Ovary (tissue), 7 donors: ENCODE measurements at regions not wholly inside any gene's neighbourhood (a gene's known extent, or its start where the extent isn't known, plus 50 kb on each side); places are given as distances from the start of the nearest gene placed in this dataset.
"Not testable (repeated sequence)": the region's sequence is repeated elsewhere in the genome, so short reads cannot be mapped to it uniquely, and the experiment has no call there.

Experiments
- DNase-seq, 5 donors: peaks; one replicate each; pipeline ENCODE4 v3.0.0-alpha.2; 2019 to 2020
- H3K27ac ChIP-seq, 2 donors: fragments of 200-600 bp; one replicate each; pipeline versions ENCODE4 v1.5.1 to v1.8.0; 2019 to 2022
- H3K27me3 ChIP-seq: fragments of 200-600 bp; one replicate; pipeline ENCODE4 v1.8.0; 2022
- H3K36me3 ChIP-seq: fragments of 200-600 bp; sonication (generic); one replicate; pipeline ENCODE4 v1.5.1; 2019
- H3K4me1 ChIP-seq: one replicate; pipeline ENCODE4 v1.8.1; 2013; ENCODE audit warnings: mild to moderate bottlenecking, moderate library complexity; ENCODE audit not compliant: insufficient read depth
- H3K4me3 ChIP-seq: fragments of 200-600 bp; sonication (generic); one replicate; pipeline ENCODE4 v1.5.1; 2017
- H3K9me3 ChIP-seq, 2 donors: fragments of 200-600 bp in 1 of 2; sonication (generic) in 1 of 2; one replicate each; pipeline versions ENCODE4 v1.5.1 to v1.8.1; 2013 to 2019; ENCODE audit warnings: mild to moderate bottlenecking in 1 of 2, moderate library complexity in 1 of 2
- CTCF ChIP-seq, 3 donors: fragments of 450-650 bp in 2 of 3; fragments of 200-600 bp in 1 of 3; IDR thresholded peaks; one replicate each; pipeline versions ENCODE4 v1.5.1 to v1.8.0; 2016 to 2022; ENCODE audit warnings: antibody characterized with exemption in 3 of 3, mild to moderate bottlenecking in 1 of 3
- EP300 ChIP-seq: sonication (generic); formaldehyde crosslinking; IDR thresholded peaks from one replicate; pipeline ENCODE4 v1.6.1; 2017; ENCODE audit warnings: antibody characterized with exemption
- POLR2A ChIP-seq: fragments of 450-650 bp; IDR thresholded peaks from one replicate; pipeline ENCODE4 v1.6.1; 2017; ENCODE audit warnings: antibody characterized with exemption, mild to moderate bottlenecking, moderate library complexity
- WGBS, 3 donors: extraction: QIAGEN DNeasy Blood & Tissue Kit in 1 of 3; methylation state at CpG; one replicate each; pipeline versions ENCODE4 v1.1.5 to v1.1.7; 2013 to 2017; 5-methylcytosine and 5-hydroxymethylcytosine counted together
- intact Hi-C, 4 donors: fragments of 100-400 bp; cut with DNase I; formaldehyde crosslinking; loops; one replicate each; pipeline versions ENCODE4 v1.11.0 to v1.15.1; 2022 to 2023
- donor health status: DM: no; HTN: no; CAD: no; lungs with moderate emphysema.
- donor health status: DM: no; HTN: no; CAD: no.
- donor health status: Bipolar disorder and iron deficiency.
- donor health status: DM: no; HTN: no; CAD: no.
- donor health status: DM: yes; HTN: yes; CAD: no.

GRCh38 chr16:65700596-65700995 is 578.7 kb upstream of the CDH11 start:
- intact Hi-C loops, result no loop called here
- H3K4me3 ChIP-seq, result no peak overlapping the region
- no peak for DNase-seq
- H3K36me3 ChIP-seq, result no peaks in the 10 kb centered on the region
- H3K4me1 ChIP-seq, result peaks cover 5% of the 10 kb centered on the region
- no peak overlapping the region for H3K27ac ChIP-seq
- 62 to 85% (median 76%) methylated on average over 2 of the region's 2 CpGs for WGBS, 3 donors
- H3K9me3 ChIP-seq, result no peaks in the 10 kb centered on the region
- H3K27me3 ChIP-seq, result no peaks in the 10 kb centered on the region
- TF ChIP-seq CTCF (IDR thresholded peaks at IDR 0.05) (no peak), POLR2A (no peak), EP300 (no peak)

GRCh38 chr16:65698791-65699321 is 577.0 kb upstream of the CDH11 start:
- H3K4me3 ChIP-seq, result no peak overlapping the region
- TF ChIP-seq POLR2A (no peak), CTCF (IDR thresholded peaks at IDR 0.05) (no peak), EP300 (no peak)
- peak in 4 of 5 donors; percentile 27 to 45 (median 34) for DNase-seq
- peaks cover 5% of the 10 kb centered on the region for H3K4me1 ChIP-seq
- H3K27ac ChIP-seq, result peak overlapping the region in 1 of 2 donors; percentile 63
- intact Hi-C loops, result no loop called here
- H3K9me3 ChIP-seq, result no peaks in the 10 kb centered on the region
- no peaks in the 10 kb centered on the region for H3K36me3 ChIP-seq
- WGBS, 3 donors, result 6 to 10% (median 6%) methylated on average over 4 of the region's 4 CpGs
- H3K27me3 ChIP-seq, result no peaks in the 10 kb centered on the region

GRCh38 chr16:65697521-65697920 is 575.7 kb upstream of the CDH11 start:
- no peak overlapping the region for H3K27ac ChIP-seq
- no peaks in the 10 kb centered on the region for H3K36me3 ChIP-seq
- no peak for DNase-seq
- WGBS, 3 donors, result 74 to 77% (median 74%) methylated on average over 5 of the region's 5 CpGs
- no peak for TF ChIP-seq CTCF (IDR thresholded peaks at IDR 0.05)
- no peak for TF ChIP-seq EP300
- TF ChIP-seq POLR2A, result no peak
- intact Hi-C loops, result no loop called here
- no peak overlapping the region for H3K4me3 ChIP-seq
- H3K27me3 ChIP-seq, result no peaks in the 10 kb centered on the region
- H3K9me3 ChIP-seq, result no peaks in the 10 kb centered on the region
- H3K4me1 ChIP-seq, result peaks cover 5% of the 10 kb centered on the region

GRCh38 chr16:65697065-65697464 is 575.2 kb upstream of the CDH11 start:
- TF ChIP-seq CTCF (IDR thresholded peaks at IDR 0.05), result no peak
- TF ChIP-seq POLR2A, result no peak
- TF ChIP-seq EP300, result no peak
- H3K4me1 ChIP-seq, result peaks cover 5% of the 10 kb centered on the region
- WGBS, 3 donors, result 80 to 83% (median 82%) methylated on average over 1 of the region's 1 CpG
- H3K4me3 ChIP-seq, result no peak overlapping the region
- H3K27ac ChIP-seq, result no peak overlapping the region
- H3K27me3 ChIP-seq, result no peaks in the 10 kb centered on the region
- no peaks in the 10 kb centered on the region for H3K36me3 ChIP-seq
- intact Hi-C loops, result no loop called here
- no peaks in the 10 kb centered on the region for H3K9me3 ChIP-seq
- DNase-seq, result no peak

GRCh38 chr16:65691846-65692245 is 570.0 kb upstream of the CDH11 start:
- H3K9me3 ChIP-seq, DNase-seq, H3K4me1 ChIP-seq, H3K36me3 ChIP-seq, H3K4me3 ChIP-seq, H3K27ac ChIP-seq, intact Hi-C loops, H3K27me3 ChIP-seq: not testable (repeated sequence)
- 91 to 100% (median 100%) methylated on average over 4 of the region's 4 CpGs for WGBS, 3 donors
